MM.1S (cell line): ENCODE measurements at regions not wholly inside any gene's neighbourhood (a gene's known extent, or its start where the extent isn't known, plus 50 kb on each side); places are given as distances from the start of the nearest gene placed in this dataset.

Experiments used
- CTCF ChIP-seq: fragments of 300-600 bp; sonication (generic); IDR thresholded peaks from 2 replicates; pipeline ENCODE4 v1.5.1; 2016; ENCODE audit warnings: antibody characterized with exemption, low read length, mixed read lengths
- EZH2 ChIP-seq: fragments of 300-600 bp; sonication (generic); optimal IDR thresholded peaks from 2 replicates; pipeline ENCODE3; 2017; ENCODE audit warnings: low read depth, mild to moderate bottlenecking, antibody characterized with exemption, low read length, mixed read lengths
- EZH2phosphoT487 ChIP-seq: fragments of 300-600 bp; sonication (generic); IDR thresholded peaks from 2 replicates; pipeline ENCODE4 v1.6.1; 2018; ENCODE audit warnings: antibody characterized with exemption, low read length

DNA sequence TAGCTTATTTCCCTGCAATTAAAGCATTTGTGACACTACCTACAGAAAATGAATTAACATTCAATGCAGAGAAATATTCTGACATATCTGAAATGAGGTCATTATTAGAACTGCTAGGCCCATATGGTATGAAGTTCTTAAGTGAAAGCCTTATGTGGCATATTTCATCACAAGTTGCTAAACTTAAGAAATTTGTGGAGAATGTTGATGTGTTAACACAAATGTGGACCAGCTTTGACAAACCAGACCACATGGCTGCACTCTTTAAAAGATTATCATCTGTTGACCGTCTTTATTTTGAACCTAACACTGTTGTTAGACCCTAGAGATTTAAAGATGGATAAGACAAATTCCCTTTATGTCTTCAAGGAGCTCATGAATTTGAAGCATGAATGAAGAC is 1024.1 kb downstream of the RPA4 start:
- TF ChIP-seq CTCF (no peak), EZH2 (no peak), EZH2phosphoT487 (no peak)
